Natural killer cell (primary cell): ENCODE measurements at regions not wholly inside any gene's neighbourhood (a gene's known extent, or its start where the extent isn't known, plus 50 kb on each side); places are given as distances from the start of the nearest gene placed in this dataset.
A peak's percentile ranks its signal among the peaks of the same experiment; 100 is the strongest.
"Not testable (repeated sequence)": the region's sequence is repeated elsewhere in the genome, so short reads cannot be mapped to it uniquely, and the experiment has no call there.

Experiments
- ATAC-seq, 3 donors: fragments of 150-1000 bp in 2 of 3; fragments of 200-7000 bp in 1 of 3; cut with Tn5 transposase; 1 replicate in 1 of 3; 2 replicates in 2 of 3; pipeline ENCODE4 v1.10.0; 2021; ENCODE audit warnings: mild to moderate bottlenecking in 2 of 3, moderate library complexity in 2 of 3
- DNase-seq, 2 donors: peaks; one replicate each; pipeline versions ENCODE4 v3.0.0 to v3.0.0-alpha.2; 2013 to 2021; ENCODE audit warnings: mixed read lengths in 1 of 2
- H3K27ac ChIP-seq: one replicate; pipeline ENCODE4 v1.5.1; 2013; ENCODE audit warnings: mild to moderate bottlenecking, low read length
- H3K27me3 ChIP-seq: one replicate; pipeline ENCODE4 v1.6.1; 2013; ENCODE audit warnings: low read length; ENCODE audit not compliant: control insufficient read depth, insufficient read depth
- H3K36me3 ChIP-seq: one replicate; pipeline ENCODE4 v1.6.1; 2013; ENCODE audit warnings: low read length; ENCODE audit not compliant: control insufficient read depth, insufficient read depth
- H3K4me1 ChIP-seq: one replicate; pipeline ENCODE4 v1.6.1; 2013; ENCODE audit warnings: low read length; ENCODE audit not compliant: control insufficient read depth, insufficient read depth
- H3K4me3 ChIP-seq: one replicate; pipeline ENCODE4 v1.5.1; 2013; ENCODE audit warnings: low read length
- H3K9me3 ChIP-seq: one replicate; pipeline ENCODE4 v1.6.1; 2013; ENCODE audit warnings: low read length; ENCODE audit not compliant: control insufficient read depth, insufficient read depth
- H3K27ac Mint-ChIP-seq, 2 donors: one replicate each; pipeline ENCODE4 v1.8.0; 2022; ENCODE audit warnings: mild to moderate bottlenecking in 2 of 2, mixed read lengths in 2 of 2, moderate library complexity in 1 of 2
- H3K27me3 Mint-ChIP-seq, 2 donors: one replicate each; pipeline ENCODE4 v1.8.0; 2022; ENCODE audit warnings: low read depth in 2 of 2, mixed read lengths in 2 of 2
- H3K36me3 Mint-ChIP-seq: one replicate; pipeline ENCODE4 v1.8.0; 2022; ENCODE audit warnings: mixed read lengths
- H3K4me1 Mint-ChIP-seq, 2 donors: one replicate each; pipeline ENCODE4 v1.8.0; 2022; ENCODE audit warnings: mixed read lengths in 2 of 2
- H3K4me3 Mint-ChIP-seq: one replicate; pipeline ENCODE4 v1.8.0; 2022; ENCODE audit warnings: mild to moderate bottlenecking, moderate library complexity, mixed read lengths
- H3K9me3 Mint-ChIP-seq, 2 donors: one replicate each; pipeline ENCODE4 v1.8.0; 2022; ENCODE audit warnings: mixed read lengths in 2 of 2
- WGBS: methylation state at CpG from one replicate; pipeline ENCODE4 v1.1.7; 2013; ENCODE audit warnings: missing lambda C conversion rate; ENCODE audit not compliant: insufficient coverage; 5-methylcytosine and 5-hydroxymethylcytosine counted together
- intact Hi-C: fragments of 100-400 bp; cut with micrococcal nuclease; formaldehyde crosslinking; loops from one replicate; pipeline ENCODE4 v1.14.2; 2022
- TF ChIP-seq, protein P1 (sequence below): fragments of 200-600 bp; IDR thresholded peaks from one replicate; pipeline ENCODE4 v1.8.0; 2022; ENCODE audit warnings: antibody characterized with exemption

DNA sequence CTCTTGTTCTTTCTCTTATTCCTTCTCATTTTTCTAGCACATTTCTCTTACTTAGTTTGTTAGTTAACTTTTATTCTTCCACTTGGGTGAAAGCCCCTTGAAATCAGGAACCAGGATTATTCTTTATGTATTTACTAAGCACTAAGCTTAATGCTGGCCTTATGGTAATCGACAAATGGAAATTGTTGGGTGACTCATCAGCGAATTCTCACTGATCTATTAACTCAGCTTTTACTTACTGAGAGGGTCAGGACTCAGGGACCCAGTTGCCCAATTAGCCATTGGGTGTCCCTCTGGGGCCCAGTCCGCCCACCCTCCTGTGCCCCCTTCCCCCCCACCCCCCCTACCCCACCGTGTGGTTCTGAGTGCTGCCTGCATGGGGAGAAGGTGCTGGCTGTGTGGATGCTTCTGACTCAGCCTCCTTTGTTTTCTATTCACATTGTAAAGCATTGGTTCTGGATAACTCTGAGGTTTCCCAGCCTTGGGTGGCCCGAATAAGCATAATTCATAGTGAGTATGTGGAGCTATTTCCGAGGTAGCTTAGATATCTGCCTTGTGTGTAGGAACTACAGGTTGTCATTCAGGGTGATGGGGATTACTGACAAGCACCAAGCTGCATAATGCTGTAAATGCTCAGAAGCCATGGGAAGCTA lies 240.9 kb downstream of the FGF9 start:
- intact Hi-C loops, result no loop called here
- ATAC-seq, result no peak
- H3K9me3 Mint-ChIP-seq, result no peaks in the 10 kb centered on the region

DNA sequence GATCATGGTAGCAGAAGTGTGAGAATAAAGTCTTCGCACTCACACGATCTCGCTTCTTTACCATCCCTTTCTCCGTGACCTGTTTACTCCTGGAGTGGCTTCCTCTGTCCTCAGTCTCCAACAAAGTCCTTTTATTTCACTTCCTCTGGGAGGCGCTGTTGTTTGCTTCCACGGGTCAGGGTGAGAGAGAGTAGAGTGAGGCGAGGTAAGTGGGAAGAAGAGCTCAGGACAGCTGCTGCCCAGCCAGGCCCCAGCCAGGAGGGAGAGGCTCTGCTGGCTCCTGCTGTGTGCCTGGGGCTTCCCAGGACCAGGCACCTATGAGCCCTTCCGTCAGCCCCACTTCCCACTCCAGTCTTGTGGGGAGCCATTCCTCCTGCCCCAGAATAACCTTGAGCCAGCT lies 242.1 kb downstream of the FGF9 start:
- no peaks in the 10 kb centered on the region for H3K9me3 Mint-ChIP-seq
- H3K27ac Mint-ChIP-seq, result no peak overlapping the region
- no peaks in the 10 kb centered on the region for H3K36me3 Mint-ChIP-seq
- ATAC-seq (no peak), DNase-seq (peak in 1 of 2 donors; percentile 21)
- intact Hi-C loops, result no loop called here
- Histone ChIP-seq H3K27me3 (no peaks in the 10 kb centered on the region), H3K36me3 (no peaks in the 10 kb centered on the region), H3K4me1 (no peaks in the 10 kb centered on the region), H3K27ac (no peak overlapping the region), H3K9me3 (no peaks in the 10 kb centered on the region), H3K4me3 (no peak overlapping the region)
- no peaks in the 10 kb centered on the region for H3K4me1 Mint-ChIP-seq
- 59% methylated on average over 8 of the region's 8 CpGs for WGBS
- peaks cover 11% of the 10 kb centered on the region in 2 donors for H3K27me3 Mint-ChIP-seq
- TF ChIP-seq, protein P1, sequence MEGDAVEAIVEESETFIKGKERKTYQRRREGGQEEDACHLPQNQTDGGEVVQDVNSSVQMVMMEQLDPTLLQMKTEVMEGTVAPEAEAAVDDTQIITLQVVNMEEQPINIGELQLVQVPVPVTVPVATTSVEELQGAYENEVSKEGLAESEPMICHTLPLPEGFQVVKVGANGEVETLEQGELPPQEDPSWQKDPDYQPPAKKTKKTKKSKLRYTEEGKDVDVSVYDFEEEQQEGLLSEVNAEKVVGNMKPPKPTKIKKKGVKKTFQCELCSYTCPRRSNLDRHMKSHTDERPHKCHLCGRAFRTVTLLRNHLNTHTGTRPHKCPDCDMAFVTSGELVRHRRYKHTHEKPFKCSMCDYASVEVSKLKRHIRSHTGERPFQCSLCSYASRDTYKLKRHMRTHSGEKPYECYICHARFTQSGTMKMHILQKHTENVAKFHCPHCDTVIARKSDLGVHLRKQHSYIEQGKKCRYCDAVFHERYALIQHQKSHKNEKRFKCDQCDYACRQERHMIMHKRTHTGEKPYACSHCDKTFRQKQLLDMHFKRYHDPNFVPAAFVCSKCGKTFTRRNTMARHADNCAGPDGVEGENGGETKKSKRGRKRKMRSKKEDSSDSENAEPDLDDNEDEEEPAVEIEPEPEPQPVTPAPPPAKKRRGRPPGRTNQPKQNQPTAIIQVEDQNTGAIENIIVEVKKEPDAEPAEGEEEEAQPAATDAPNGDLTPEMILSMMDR, result no peak
- no peak overlapping the region for H3K4me3 Mint-ChIP-seq

More for the DNA sequence above, 240.9 kb downstream of the FGF9 start:
- Histone ChIP-seq H3K27me3 (no peaks in the 10 kb centered on the region), H3K9me3 (no peaks in the 10 kb centered on the region), H3K36me3 (no peaks in the 10 kb centered on the region), H3K27ac (no peak overlapping the region), H3K4me3 (no peak overlapping the region), H3K4me1 (no peaks in the 10 kb centered on the region)
- TF ChIP-seq, protein P1, result no peak
- Mint-ChIP-seq H3K27ac (no peak overlapping the region), H3K4me1 (no peaks in the 10 kb centered on the region), H3K27me3 (peaks cover 9 to 11% of the 10 kb centered on the region in 2 donors), H3K36me3 (no peaks in the 10 kb centered on the region), H3K4me3 (no peak overlapping the region)
- WGBS, result 85% methylated on average over 4 of the region's 6 CpGs
- DNase-seq, result no peak

DNA sequence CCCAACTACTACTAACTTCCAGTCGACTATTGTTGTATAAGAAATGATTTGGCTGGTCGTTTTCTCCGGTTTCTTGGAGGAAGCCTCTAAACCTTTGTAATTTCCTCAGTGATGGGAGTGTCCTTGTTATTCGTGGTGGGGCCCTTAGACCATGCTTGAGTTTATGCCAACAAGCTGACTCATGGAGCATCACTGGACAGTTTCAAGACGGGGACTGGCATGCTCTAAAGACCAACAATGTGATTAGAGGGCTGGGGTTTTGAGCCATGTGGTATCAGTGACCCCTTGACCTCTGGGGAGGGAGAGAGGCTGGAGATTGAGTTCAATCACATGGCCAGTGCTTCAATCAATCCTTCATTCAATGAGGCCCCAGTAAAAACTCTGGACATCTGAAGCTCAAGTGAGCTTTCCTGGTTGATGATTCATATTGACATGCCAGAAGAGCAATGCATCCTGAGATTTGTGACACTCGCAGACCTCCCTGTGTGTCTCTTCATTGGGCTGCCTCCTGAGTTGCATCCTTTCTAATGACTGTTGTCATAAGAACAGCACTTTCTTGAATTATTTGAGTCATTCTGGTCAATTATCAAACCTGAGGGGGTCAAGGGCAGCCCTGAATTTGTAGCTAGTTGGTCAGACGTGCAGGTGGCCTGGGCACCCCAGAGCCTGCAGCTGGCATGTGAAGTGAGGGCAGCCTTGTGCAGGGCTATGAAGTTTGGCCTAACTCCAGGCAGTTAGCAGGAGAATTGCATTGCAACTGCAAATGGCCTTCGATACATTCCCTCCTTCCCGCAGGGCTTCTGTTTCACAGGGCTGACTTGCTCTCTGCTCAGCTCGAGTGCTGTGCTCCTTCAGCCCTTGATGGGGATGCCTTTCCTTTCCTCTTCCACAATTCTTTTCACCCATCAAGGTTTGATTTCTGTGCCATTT lies 246.5 kb downstream of the FGF9 start:
- Mint-ChIP-seq H3K27me3 (peaks cover 0 to 9% of the 10 kb centered on the region in 2 donors), H3K9me3 (no peaks in the 10 kb centered on the region), H3K27ac (no peak overlapping the region), H3K4me1 (no peaks in the 10 kb centered on the region), H3K36me3 (no peaks in the 10 kb centered on the region), H3K4me3 (no peak overlapping the region)
- H3K36me3 ChIP-seq, result no peaks in the 10 kb centered on the region
- TF ChIP-seq, protein P1, result no peak
- no peak overlapping the region for H3K4me3 ChIP-seq
- no peak overlapping the region for H3K27ac ChIP-seq
- H3K27me3 ChIP-seq, result no peaks in the 10 kb centered on the region
- WGBS, result 88% methylated on average over 9 of the region's 10 CpGs
- intact Hi-C loops, result no loop called here
- ATAC-seq (no peak), DNase-seq (no peak)
- H3K9me3 ChIP-seq, result no peaks in the 10 kb centered on the region
- H3K4me1 ChIP-seq, result no peaks in the 10 kb centered on the region

DNA sequence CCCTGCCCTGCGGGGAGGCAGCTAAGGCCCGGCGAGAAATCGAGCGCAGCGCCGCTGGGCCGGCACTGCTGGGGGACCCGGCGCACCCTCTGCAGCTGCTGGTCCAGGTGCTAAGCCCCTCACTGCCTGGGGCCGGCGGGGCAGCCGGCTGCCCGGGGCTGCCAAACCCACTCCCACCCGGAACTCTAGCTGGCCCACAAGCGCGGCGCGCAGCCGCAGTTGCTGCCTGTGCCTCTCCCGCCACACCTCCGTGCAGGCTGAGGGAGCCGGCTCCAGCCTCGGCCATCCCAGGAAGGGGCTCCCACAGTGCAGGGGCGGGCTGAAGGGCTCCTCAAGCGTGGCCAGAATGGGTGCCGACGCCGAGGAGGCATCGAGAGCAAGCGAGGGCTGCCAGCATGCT lies 249.9 kb downstream of the FGF9 start:
- DNase-seq, H3K36me3 Mint-ChIP-seq, H3K36me3 ChIP-seq, intact Hi-C loops, H3K27me3 ChIP-seq, H3K4me1 Mint-ChIP-seq, H3K9me3 ChIP-seq, H3K4me3 ChIP-seq, H3K4me1 ChIP-seq, H3K9me3 Mint-ChIP-seq, H3K4me3 Mint-ChIP-seq, ATAC-seq, H3K27ac ChIP-seq, H3K27ac Mint-ChIP-seq: not testable (repeated sequence)
- 89% methylated on average over 31 of the region's 31 CpGs for WGBS
- peaks cover 10 to 13% of the 10 kb centered on the region in 2 donors for H3K27me3 Mint-ChIP-seq
